DND-41 (cell line): ENCODE measurements at regions not wholly inside any gene's neighbourhood (a gene's known extent, or its start where the extent isn't known, plus 50 kb on each side); places are given as distances from the start of the nearest gene placed in this dataset.

ENCODE experiments used
- ATAC-seq: fragments of 200-7000 bp; cut with Tn5 transposase; 3 replicates; pipeline ENCODE4 v1.9.1; 2021; ENCODE audit warnings: low read depth; ENCODE audit not compliant: insufficient read depth
- DNase-seq: peaks from one replicate; pipeline ENCODE4 v3.0.0-alpha.2; 2020
- H2AFZ ChIP-seq: 2 replicates; pipeline ENCODE4 v1.6.0; 2012; ENCODE audit warnings: low read depth, low read length
- H3K27ac ChIP-seq: 2 replicates; pipeline ENCODE4 v1.5.1; 2012; ENCODE audit warnings: low read length, inconsistent platforms
- H3K27me3 ChIP-seq: fragments of 200-600 bp; sonication (generic); 2 replicates; pipeline ENCODE4 v1.6.0; 2012; ENCODE audit warnings: low read length, mild to moderate bottlenecking, inconsistent platforms; ENCODE audit not compliant: insufficient read depth, poor library complexity
- H3K36me3 ChIP-seq: 2 replicates; pipeline ENCODE4 v1.5.1; 2012; ENCODE audit warnings: low read length, inconsistent platforms; ENCODE audit not compliant: insufficient read depth
- H3K4me1 ChIP-seq: 2 replicates; pipeline ENCODE4 v1.5.1; 2012; ENCODE audit warnings: mild to moderate bottlenecking, low read length; ENCODE audit not compliant: insufficient read depth
- H3K4me2 ChIP-seq: 2 replicates; pipeline ENCODE4 v1.6.0; 2012; ENCODE audit warnings: mild to moderate bottlenecking, moderate library complexity, low read length, inconsistent platforms; ENCODE audit not compliant: insufficient read depth
- H3K4me3 ChIP-seq, 2 experiments: fragments of 200-600 bp in 1 of 2; shearing (Covaris generic) in 1 of 2; 2 replicates each; pipeline ENCODE4 v1.5.1; 2012 to 2016; ENCODE audit warnings: inconsistent platforms in 2 of 2, low read length in 2 of 2, mild to moderate bottlenecking in 2 of 2, low read depth in 1 of 2, moderate library complexity in 1 of 2
- H3K79me2 ChIP-seq: 2 replicates; pipeline ENCODE4 v1.6.0; 2012; ENCODE audit warnings: low read length, inconsistent platforms; ENCODE audit not compliant: insufficient read depth
- H3K9ac ChIP-seq: 2 replicates; pipeline ENCODE4 v1.6.0; 2012; ENCODE audit warnings: low read depth, mild to moderate bottlenecking, inconsistent platforms, low read length, moderate library complexity
- H3K9me3 ChIP-seq: 2 replicates; pipeline ENCODE4 v1.5.1; 2012; ENCODE audit warnings: low read length, moderate library complexity, mild to moderate bottlenecking, inconsistent platforms; ENCODE audit not compliant: insufficient read depth, severe bottlenecking
- H4K20me1 ChIP-seq: 2 replicates; pipeline ENCODE4 v1.6.0; 2012; ENCODE audit warnings: low read length; ENCODE audit not compliant: insufficient read depth
- EZH2 ChIP-seq: IDR thresholded peaks from 3 replicates; pipeline ENCODE4 v1.6.1; 2012; ENCODE audit warnings: borderline replicate concordance, low read depth, mild to moderate bottlenecking, moderate library complexity, low read length, inconsistent platforms; ENCODE audit not compliant: severe bottlenecking
- TF ChIP-seq, protein P1 (sequence below): IDR thresholded peaks from 2 replicates; pipeline ENCODE4 v1.5.1; 2012; ENCODE audit warnings: borderline replicate concordance, low read length, moderate library complexity, mild to moderate bottlenecking; ENCODE audit not compliant: poor library complexity, severe bottlenecking; ENCODE audit errors: extremely low read depth

DNA sequence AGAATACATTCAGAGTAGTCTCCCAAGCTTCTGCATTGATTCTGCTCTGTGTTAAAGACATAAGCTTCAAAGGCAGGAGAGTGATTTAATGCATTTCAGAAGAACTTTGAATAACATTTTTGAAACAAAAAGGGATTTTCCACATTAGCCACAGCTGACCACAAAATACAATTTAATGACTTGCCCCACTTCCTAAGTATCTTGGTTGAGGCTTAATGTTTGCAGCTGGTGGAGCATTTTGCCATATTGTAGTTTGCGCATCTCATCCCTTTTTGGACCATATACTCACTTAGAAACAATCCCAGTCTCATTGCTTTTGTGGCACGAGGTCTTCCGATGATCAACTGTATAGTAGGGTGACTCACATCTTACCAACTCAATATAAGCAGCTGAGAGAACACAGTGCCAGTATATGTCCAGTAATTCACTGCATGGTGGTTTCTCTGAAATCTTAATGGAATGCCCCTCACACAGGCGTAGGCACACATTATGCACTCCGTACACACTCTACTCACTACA is 455.8 kb upstream of the PTGER4 start:
- Histone ChIP-seq H3K27ac (no peak overlapping the region), H3K27me3 (no peaks in the 10 kb centered on the region), H3K4me3 (no peak overlapping the region), H3K9ac (no peak overlapping the region), H3K4me2 (no peak overlapping the region), H2AFZ (no peak overlapping the region), H4K20me1 (no peaks in the 10 kb centered on the region), H3K36me3 (no peaks in the 10 kb centered on the region), H3K9me3 (no peaks in the 10 kb centered on the region), H3K4me1 (peaks cover 17% of the 10 kb centered on the region), H3K79me2 (no peaks in the 10 kb centered on the region)
- no peak for DNase-seq
- TF ChIP-seq, protein P1, sequence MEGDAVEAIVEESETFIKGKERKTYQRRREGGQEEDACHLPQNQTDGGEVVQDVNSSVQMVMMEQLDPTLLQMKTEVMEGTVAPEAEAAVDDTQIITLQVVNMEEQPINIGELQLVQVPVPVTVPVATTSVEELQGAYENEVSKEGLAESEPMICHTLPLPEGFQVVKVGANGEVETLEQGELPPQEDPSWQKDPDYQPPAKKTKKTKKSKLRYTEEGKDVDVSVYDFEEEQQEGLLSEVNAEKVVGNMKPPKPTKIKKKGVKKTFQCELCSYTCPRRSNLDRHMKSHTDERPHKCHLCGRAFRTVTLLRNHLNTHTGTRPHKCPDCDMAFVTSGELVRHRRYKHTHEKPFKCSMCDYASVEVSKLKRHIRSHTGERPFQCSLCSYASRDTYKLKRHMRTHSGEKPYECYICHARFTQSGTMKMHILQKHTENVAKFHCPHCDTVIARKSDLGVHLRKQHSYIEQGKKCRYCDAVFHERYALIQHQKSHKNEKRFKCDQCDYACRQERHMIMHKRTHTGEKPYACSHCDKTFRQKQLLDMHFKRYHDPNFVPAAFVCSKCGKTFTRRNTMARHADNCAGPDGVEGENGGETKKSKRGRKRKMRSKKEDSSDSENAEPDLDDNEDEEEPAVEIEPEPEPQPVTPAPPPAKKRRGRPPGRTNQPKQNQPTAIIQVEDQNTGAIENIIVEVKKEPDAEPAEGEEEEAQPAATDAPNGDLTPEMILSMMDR = no peak
- no peak for TF ChIP-seq EZH2
- peak; percentile 68 for ATAC-seq

DNA sequence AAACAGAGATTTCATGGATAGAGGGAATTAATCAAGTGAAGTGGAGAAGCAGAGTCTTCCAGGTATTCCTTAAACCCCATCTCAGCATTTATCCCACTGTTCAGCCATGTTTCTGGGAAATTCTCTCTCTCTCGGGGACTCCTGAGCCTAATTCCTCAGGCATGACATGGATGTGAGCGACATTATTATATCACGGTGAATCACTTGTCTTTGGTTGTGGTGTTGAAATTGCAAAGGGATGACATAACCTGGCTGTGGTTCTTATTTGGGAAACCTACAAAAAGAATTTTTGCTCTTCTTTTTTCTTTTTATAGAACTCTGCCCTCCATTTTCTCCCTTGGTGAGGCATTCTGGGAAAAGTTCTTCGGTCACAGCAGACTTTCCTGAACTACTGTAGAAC is 457.9 kb upstream of the PTGER4 start:
- H3K36me3 ChIP-seq = no peaks in the 10 kb centered on the region
- TF ChIP-seq EZH2 = no peak
- TF ChIP-seq, protein P1 = no peak
- H3K4me2 ChIP-seq = no peak overlapping the region
- no peak overlapping the region for H3K4me3 ChIP-seq
- no peak overlapping the region for H3K9ac ChIP-seq
- H3K9me3 ChIP-seq = peaks cover 2% of the 10 kb centered on the region
- peaks cover 17% of the 10 kb centered on the region for H3K4me1 ChIP-seq
- DNase-seq (no peak), ATAC-seq (no peak)
- no peak overlapping the region for H3K27ac ChIP-seq
- no peaks in the 10 kb centered on the region for H3K27me3 ChIP-seq
- H4K20me1 ChIP-seq = no peaks in the 10 kb centered on the region
- no peak overlapping the region for H2AFZ ChIP-seq
- no peaks in the 10 kb centered on the region for H3K79me2 ChIP-seq

DNA sequence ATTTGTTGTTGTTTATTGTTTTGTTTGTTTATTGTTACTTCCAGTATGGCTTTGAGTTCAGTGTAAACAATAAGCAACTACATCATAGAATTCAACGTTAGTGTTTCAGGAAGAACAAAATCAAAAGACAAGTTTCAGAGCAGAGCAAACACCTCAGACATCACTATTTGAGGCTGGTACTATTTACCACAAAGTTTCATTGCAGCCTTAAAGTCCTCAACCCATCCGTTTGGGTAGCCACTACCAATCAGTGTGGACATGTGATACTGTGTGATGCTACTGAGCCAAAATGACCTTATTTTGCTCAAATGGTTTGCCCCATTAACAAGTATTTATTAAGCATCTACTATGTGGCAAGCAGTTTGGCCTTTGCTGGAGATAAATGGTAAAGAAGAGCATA is 458.5 kb upstream of the PTGER4 start:
- Histone ChIP-seq H3K27me3 (no peaks in the 10 kb centered on the region), H3K4me3 (no peak overlapping the region), H4K20me1 (no peaks in the 10 kb centered on the region), H3K79me2 (no peaks in the 10 kb centered on the region), H3K36me3 (no peaks in the 10 kb centered on the region), H3K4me2 (no peak overlapping the region), H3K9me3 (peaks cover 2% of the 10 kb centered on the region), H3K4me1 (peaks cover 17% of the 10 kb centered on the region), H3K9ac (no peak overlapping the region), H2AFZ (no peak overlapping the region), H3K27ac (no peak overlapping the region)
- no peak for ATAC-seq
- no peak for DNase-seq
- TF ChIP-seq, protein P1 = no peak
- no peak for TF ChIP-seq EZH2

DNA sequence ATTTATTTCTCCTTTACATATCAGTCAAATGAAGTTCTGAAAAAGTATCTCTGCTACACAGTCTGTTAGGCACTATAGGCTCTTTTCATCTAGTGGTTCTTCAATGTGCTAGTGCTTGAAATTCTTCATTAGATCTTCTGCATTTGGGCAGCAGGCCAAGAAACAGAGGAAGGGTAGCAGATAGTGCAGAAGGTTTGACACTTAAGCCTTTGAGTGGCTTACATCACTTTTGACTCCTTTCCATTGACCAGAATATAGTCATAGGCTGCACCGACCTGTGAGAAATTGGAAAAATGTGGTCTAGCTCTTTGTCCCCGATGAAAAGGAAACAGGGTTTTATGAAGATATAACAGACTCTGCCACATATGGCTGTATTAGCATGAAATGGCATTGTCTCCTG is 459.5 kb upstream of the PTGER4 start:
- Histone ChIP-seq H3K9me3 (peaks cover 2% of the 10 kb centered on the region), H3K4me2 (no peak overlapping the region), H4K20me1 (no peaks in the 10 kb centered on the region), H3K27ac (no peak overlapping the region), H3K79me2 (no peaks in the 10 kb centered on the region), H3K4me1 (peaks cover 27% of the 10 kb centered on the region), H3K36me3 (no peaks in the 10 kb centered on the region), H3K4me3 (no peak overlapping the region), H2AFZ (0 out of 2 replicates have a peak overlapping the region, but pooled peaks have one; percentile 0), H3K9ac (no peak overlapping the region), H3K27me3 (no peaks in the 10 kb centered on the region)
- ATAC-seq (no peak), DNase-seq (peak; percentile 18)
- no peak for TF ChIP-seq EZH2
- TF ChIP-seq, protein P1 = no peak
